ENCODE measurements at regions not wholly inside any gene's neighbourhood (a gene's known extent, or its start where the extent isn't known, plus 50 kb on each side); places are given as distances from the start of the nearest gene placed in this dataset.

DNA sequence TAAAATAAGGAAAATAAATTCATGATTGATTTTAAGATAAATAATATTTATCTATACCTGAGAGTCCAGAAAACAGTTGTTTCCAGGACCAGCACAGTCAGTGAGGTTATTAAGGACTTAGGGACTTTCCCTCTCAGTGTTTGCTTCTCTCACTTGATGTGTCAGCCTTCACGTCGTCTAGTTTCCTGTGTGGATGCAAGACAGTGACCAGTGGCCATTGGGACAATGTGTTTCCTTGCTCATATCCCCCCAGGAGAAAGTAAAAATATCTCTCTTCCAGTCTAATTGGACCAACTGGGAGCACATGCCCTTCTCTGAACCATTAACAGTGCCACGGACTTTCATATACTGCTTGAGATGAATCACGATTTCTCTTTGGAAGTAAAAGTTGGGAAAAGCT lies 157.8 kb upstream of the CTNNB1 start:
- H4K20me1 ChIP-seq (ENCODE audit: control insufficient read depth, extremely low read depth, insufficient read depth, low read length): no peaks in the 10 kb centered on the region
- no peak overlapping the region for H3K9ac ChIP-seq (ENCODE audit: insufficient read depth, low read length)
- no peaks in the 10 kb centered on the region for H3K27me3 ChIP-seq (ENCODE audit: control insufficient read depth, insufficient read depth, low read length)
- H3K9me3 ChIP-seq (ENCODE audit: control insufficient read depth, insufficient read depth, low read depth, low read length): no peaks in the 10 kb centered on the region
- TF ChIP-seq EZH2 (IDR thresholded peaks at IDR 0.05; ENCODE audit: low read length, missing control alignments): no peak
- TF ChIP-seq, protein P1, sequence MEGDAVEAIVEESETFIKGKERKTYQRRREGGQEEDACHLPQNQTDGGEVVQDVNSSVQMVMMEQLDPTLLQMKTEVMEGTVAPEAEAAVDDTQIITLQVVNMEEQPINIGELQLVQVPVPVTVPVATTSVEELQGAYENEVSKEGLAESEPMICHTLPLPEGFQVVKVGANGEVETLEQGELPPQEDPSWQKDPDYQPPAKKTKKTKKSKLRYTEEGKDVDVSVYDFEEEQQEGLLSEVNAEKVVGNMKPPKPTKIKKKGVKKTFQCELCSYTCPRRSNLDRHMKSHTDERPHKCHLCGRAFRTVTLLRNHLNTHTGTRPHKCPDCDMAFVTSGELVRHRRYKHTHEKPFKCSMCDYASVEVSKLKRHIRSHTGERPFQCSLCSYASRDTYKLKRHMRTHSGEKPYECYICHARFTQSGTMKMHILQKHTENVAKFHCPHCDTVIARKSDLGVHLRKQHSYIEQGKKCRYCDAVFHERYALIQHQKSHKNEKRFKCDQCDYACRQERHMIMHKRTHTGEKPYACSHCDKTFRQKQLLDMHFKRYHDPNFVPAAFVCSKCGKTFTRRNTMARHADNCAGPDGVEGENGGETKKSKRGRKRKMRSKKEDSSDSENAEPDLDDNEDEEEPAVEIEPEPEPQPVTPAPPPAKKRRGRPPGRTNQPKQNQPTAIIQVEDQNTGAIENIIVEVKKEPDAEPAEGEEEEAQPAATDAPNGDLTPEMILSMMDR (conservative IDR thresholded peaks at IDR 0.05 in 1 of 2, IDR thresholded peaks at IDR 0.05 in 1 of 2; ENCODE audit: low read depth in 1 of 2, low read length in 2 of 2): no peak
- no peaks in the 10 kb centered on the region for H3K4me1 ChIP-seq (ENCODE audit: control insufficient read depth, extremely low read depth, insufficient read depth, low read length)
- no peak overlapping the region for H3K4me3 ChIP-seq (replicated peaks in 1 of 4; ENCODE audit: control extremely low read depth in 1 of 4, insufficient read depth in 1 of 4, low read depth in 3 of 4, low read length in 4 of 4)
- no peak overlapping the region for H2AFZ ChIP-seq (ENCODE audit: low read length)
- H3K27ac ChIP-seq (ENCODE audit: insufficient read depth, low read length): no peak overlapping the region
- H3K4me2 ChIP-seq (ENCODE audit: extremely low read depth, insufficient read depth, low read length): no peak overlapping the region
- no peaks in the 10 kb centered on the region for H3K79me2 ChIP-seq (ENCODE audit: control insufficient read depth, insufficient read depth, low read length)
- no peaks in the 10 kb centered on the region for H3K36me3 ChIP-seq (ENCODE audit: control insufficient read depth, insufficient read depth, low read length)
- DNase-seq (ENCODE audit: low read depth in 2 of 2): no peak

DNA sequence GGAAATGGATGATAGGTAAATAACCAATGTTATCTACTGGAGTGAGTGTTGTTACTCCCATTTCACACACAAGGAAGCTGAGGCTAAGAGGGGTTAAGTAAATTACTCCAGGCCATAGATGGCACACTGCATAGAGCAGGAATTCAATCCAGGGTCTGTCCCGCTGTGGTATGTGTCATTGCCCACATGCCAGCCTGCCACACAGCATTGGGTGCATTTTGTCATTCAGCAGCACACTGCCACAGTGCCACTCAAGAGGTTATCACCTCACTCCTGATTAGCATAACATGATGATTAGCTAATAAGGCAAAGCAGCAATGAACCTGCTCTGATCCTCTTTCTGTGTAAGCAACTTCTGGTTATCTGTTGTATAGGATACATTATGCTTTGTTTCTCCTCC lies 157.4 kb upstream of the CTNNB1 start:
- H3K27ac ChIP-seq (ENCODE audit: insufficient read depth, low read length): no peak overlapping the region
- no peak overlapping the region for H3K4me2 ChIP-seq (ENCODE audit: extremely low read depth, insufficient read depth, low read length)
- H3K27me3 ChIP-seq (ENCODE audit: control insufficient read depth, insufficient read depth, low read length): no peaks in the 10 kb centered on the region
- no peak for TF ChIP-seq EZH2 (IDR thresholded peaks at IDR 0.05; ENCODE audit: low read length, missing control alignments)
- TF ChIP-seq, protein P1 (conservative IDR thresholded peaks at IDR 0.05 in 1 of 2, IDR thresholded peaks at IDR 0.05 in 1 of 2; ENCODE audit: low read depth in 1 of 2, low read length in 2 of 2): no peak
- no peak overlapping the region for H3K4me3 ChIP-seq (replicated peaks in 1 of 4; ENCODE audit: control extremely low read depth in 1 of 4, insufficient read depth in 1 of 4, low read depth in 3 of 4, low read length in 4 of 4)
- H2AFZ ChIP-seq (ENCODE audit: low read length): no peak overlapping the region
- no peaks in the 10 kb centered on the region for H3K36me3 ChIP-seq (ENCODE audit: control insufficient read depth, insufficient read depth, low read length)
- H3K4me1 ChIP-seq (ENCODE audit: control insufficient read depth, extremely low read depth, insufficient read depth, low read length): no peaks in the 10 kb centered on the region
- H3K9me3 ChIP-seq (ENCODE audit: control insufficient read depth, insufficient read depth, low read depth, low read length): no peaks in the 10 kb centered on the region
- DNase-seq (ENCODE audit: low read depth in 2 of 2): no peak
- H3K79me2 ChIP-seq (ENCODE audit: control insufficient read depth, insufficient read depth, low read length): no peaks in the 10 kb centered on the region
- no peak overlapping the region for H3K9ac ChIP-seq (ENCODE audit: insufficient read depth, low read length)
- H4K20me1 ChIP-seq (ENCODE audit: control insufficient read depth, extremely low read depth, insufficient read depth, low read length): no peaks in the 10 kb centered on the region

DNA sequence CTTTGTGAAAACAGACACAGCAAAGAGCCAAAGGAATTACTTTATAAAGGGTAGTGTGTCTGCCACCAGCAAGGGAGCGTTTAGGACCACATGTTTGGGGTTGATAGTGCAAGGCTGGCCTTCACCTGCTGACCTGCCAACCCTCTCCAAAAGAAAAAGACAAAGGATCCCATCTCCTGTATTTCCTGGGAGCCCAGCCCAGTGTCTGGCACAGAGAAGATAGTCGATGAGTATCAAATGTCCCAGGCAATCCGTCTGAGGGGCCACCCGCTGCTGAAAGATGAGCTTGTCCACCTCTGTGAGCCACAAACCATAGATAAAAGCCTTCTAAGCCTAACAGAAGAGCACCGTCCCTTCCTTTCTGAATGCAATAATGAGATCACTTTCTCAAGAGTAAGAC lies 154.8 kb upstream of the CTNNB1 start:
- H3K27me3 ChIP-seq (ENCODE audit: control insufficient read depth, insufficient read depth, low read length): no peaks in the 10 kb centered on the region
- H3K4me1 ChIP-seq (ENCODE audit: control insufficient read depth, extremely low read depth, insufficient read depth, low read length): no peaks in the 10 kb centered on the region
- H3K9me3 ChIP-seq (ENCODE audit: control insufficient read depth, insufficient read depth, low read depth, low read length): no peaks in the 10 kb centered on the region
- DNase-seq (ENCODE audit: low read depth in 2 of 2): no peak
- H4K20me1 ChIP-seq (ENCODE audit: control insufficient read depth, extremely low read depth, insufficient read depth, low read length): no peaks in the 10 kb centered on the region
- no peaks in the 10 kb centered on the region for H3K36me3 ChIP-seq (ENCODE audit: control insufficient read depth, insufficient read depth, low read length)
- no peak overlapping the region for H2AFZ ChIP-seq (ENCODE audit: low read length)
- no peak overlapping the region for H3K9ac ChIP-seq (ENCODE audit: insufficient read depth, low read length)
- TF ChIP-seq EZH2 (IDR thresholded peaks at IDR 0.05; ENCODE audit: low read length, missing control alignments): no peak
- TF ChIP-seq, protein P1 (conservative IDR thresholded peaks at IDR 0.05 in 1 of 2, IDR thresholded peaks at IDR 0.05 in 1 of 2; ENCODE audit: low read depth in 1 of 2, low read length in 2 of 2): no peak
- H3K4me3 ChIP-seq (replicated peaks in 1 of 4; ENCODE audit: control extremely low read depth in 1 of 4, insufficient read depth in 1 of 4, low read depth in 3 of 4, low read length in 4 of 4): no peak overlapping the region
- no peak overlapping the region for H3K27ac ChIP-seq (ENCODE audit: insufficient read depth, low read length)
- H3K79me2 ChIP-seq (ENCODE audit: control insufficient read depth, insufficient read depth, low read length): no peaks in the 10 kb centered on the region
- no peak overlapping the region for H3K4me2 ChIP-seq (ENCODE audit: extremely low read depth, insufficient read depth, low read length)

All from fibroblast of lung (primary cell).